ENCODE measurements at regions not wholly inside any gene's neighbourhood (a gene's known extent, or its start where the extent isn't known, plus 50 kb on each side); places are given as distances from the start of the nearest gene placed in this dataset.

DNA sequence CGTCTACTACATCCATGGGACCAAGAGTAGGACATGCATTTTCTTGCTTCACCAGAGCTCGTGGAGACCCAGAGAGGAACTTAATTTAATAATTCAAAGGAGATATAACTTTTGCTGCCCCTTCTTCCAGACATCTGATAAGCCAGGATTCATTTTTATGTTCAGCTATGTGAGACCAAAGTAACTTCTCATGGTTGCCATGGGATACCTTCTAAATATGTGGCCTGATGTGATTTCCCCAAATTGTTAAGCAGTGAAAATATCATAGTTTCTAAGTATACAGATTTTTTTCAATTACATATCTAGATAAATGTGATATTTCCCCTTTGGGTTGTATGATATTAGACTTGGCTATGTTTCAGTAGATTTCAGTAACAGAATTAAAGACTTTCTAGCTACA, 185.5 kb upstream of the FN1 start:
- RAD21 ChIA-PET (ENCODE audit: unreplicated experiment) = no interaction called here
- intact Hi-C loops (cut with micrococcal nuclease; ENCODE audit: unreplicated experiment) (no loop called here), in situ Hi-C loops (cut with MboI) (no loop called here)
- H3K4me2 ChIP-seq (ENCODE audit: control insufficient read depth, insufficient read depth) = no peak overlapping the region
- no TSS peak for BruUV-seq (replicated peaks)
- no peaks in the 10 kb centered on the region for H3K36me3 ChIP-seq (ENCODE audit: control insufficient read depth in 2 of 2, insufficient read depth in 2 of 2, low read length in 1 of 2)
- H3K4me3 ChIP-seq = no peak overlapping the region
- H3K9me3 ChIP-seq (replicated peaks; ENCODE audit: control insufficient read depth, insufficient read depth, low read length) = no peaks in the 10 kb centered on the region
- 8% methylated on average over 2 of the region's 2 CpGs for WGBS (ENCODE audit: insufficient coverage, insufficient replicate concordance, low lambda C conversion rate, missing lambda C conversion rate)
- H3K9ac ChIP-seq (ENCODE audit: control insufficient read depth, insufficient read depth, low read length) = no peak overlapping the region
- DNase-seq (ENCODE audit: low read depth, low spot score) (no peak), ATAC-seq (no peak), FAIRE-seq (no peak)
- H3K27ac ChIP-seq (ENCODE audit: control insufficient read depth, insufficient read depth) = no peak overlapping the region
- no peaks in the 10 kb centered on the region for H3K79me2 ChIP-seq (ENCODE audit: control insufficient read depth, insufficient read depth, low read length)
- SMC1A ChIA-PET (ENCODE audit: uncharacterized antibody, unreplicated experiment) = interaction anchor here (0.6 to 2.8 kb wide), 4 partner anchors 48 to 144 kb away, joined by 3 to 16 read pairs (median 4); no protein-coding TSS in a partner anchor
- no peak for TF ChIP-seq NFYA (IDR thresholded peaks at IDR 0.05; ENCODE audit: borderline replicate concordance, low read depth, low read length)
- no peak for TF ChIP-seq TCF7 (IDR thresholded peaks at IDR 0.05; ENCODE audit: borderline replicate concordance)
- TF ChIP-seq HDGF (IDR thresholded peaks at IDR 0.05) = no peak
- TF ChIP-seq SMC3 (IDR thresholded peaks at IDR 0.05; ENCODE audit: borderline replicate concordance, low read length) = no peak
- no peak for TF ChIP-seq TBL1XR1 (IDR thresholded peaks at IDR 0.05; ENCODE audit: low read depth, low read length)
- TF ChIP-seq JUND (IDR thresholded peaks at IDR 0.05; ENCODE audit: low read depth, low read length) = no peak
- no peak for TF ChIP-seq NBN (IDR thresholded peaks at IDR 0.05)
- no peak for TF ChIP-seq MYC (IDR thresholded peaks at IDR 0.05; ENCODE audit: insufficient read depth, insufficient read length, insufficient replicate concordance, low read length, severe bottlenecking)
- POLR2A ChIA-PET = interaction anchor here (0.6 kb wide), 1 partner anchor 166 kb away, joined by 5 read pairs; no protein-coding TSS in a partner anchor
- no peaks in the 10 kb centered on the region for H4K20me1 ChIP-seq (ENCODE audit: control insufficient read depth, insufficient read depth)
- H3K27me3 ChIP-seq (replicated peaks in 1 of 2; ENCODE audit: control insufficient read depth in 2 of 2, insufficient read depth in 2 of 2, low read length in 1 of 2) = no peaks in the 10 kb centered on the region
- CTCF ChIA-PET = interaction anchor here (0.6 to 0.7 kb wide), 2 partner anchors 95 to 1952 kb away, joined by 3 to 4 read pairs; no protein-coding TSS in a partner anchor
- H3K4me1 ChIP-seq (ENCODE audit: control insufficient read depth, insufficient read depth, low read length) = no peaks in the 10 kb centered on the region
- H2AFZ ChIP-seq (ENCODE audit: control insufficient read depth, low read depth, low read length) = no peak overlapping the region

DNA sequence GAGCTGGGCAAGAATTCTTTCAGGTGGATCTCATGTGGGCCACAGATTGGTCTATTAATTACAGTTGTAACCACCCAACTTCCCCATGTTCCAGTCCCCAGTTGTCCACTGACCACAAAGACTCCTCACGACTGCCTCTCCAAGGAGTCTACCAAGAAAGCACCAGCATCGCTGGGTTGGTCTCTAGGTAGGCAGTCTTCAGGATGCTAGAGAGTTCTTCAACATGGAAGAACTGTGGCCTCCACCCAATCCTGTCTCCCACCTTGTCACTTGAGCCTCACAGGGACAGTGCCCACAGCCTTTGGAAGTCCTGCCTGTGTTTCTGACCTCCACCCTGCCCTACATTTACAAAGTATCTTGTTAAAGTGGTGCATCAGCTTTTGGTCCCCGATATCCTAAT, 184.7 kb upstream of the FN1 start:
- CTCF ChIA-PET = interaction anchor here (0.6 to 1.3 kb wide), 3 partner anchors 32 to 68 kb away, joined by 4 read pairs; no protein-coding TSS in a partner anchor
- POLR2A ChIA-PET = no interaction called here
- FAIRE-seq = no peak
- Histone ChIP-seq H3K36me3 (ENCODE audit: control insufficient read depth in 2 of 2, insufficient read depth in 2 of 2, low read length in 1 of 2) (no peaks in the 10 kb centered on the region), H3K9me3 (replicated peaks; ENCODE audit: control insufficient read depth, insufficient read depth, low read length) (no peaks in the 10 kb centered on the region), H3K4me2 (ENCODE audit: control insufficient read depth, insufficient read depth) (no peak overlapping the region), H3K27ac (ENCODE audit: control insufficient read depth, insufficient read depth) (no peak overlapping the region), H3K4me1 (ENCODE audit: control insufficient read depth, insufficient read depth, low read length) (no peaks in the 10 kb centered on the region), H3K79me2 (ENCODE audit: control insufficient read depth, insufficient read depth, low read length) (no peaks in the 10 kb centered on the region), H3K4me3 (no peak overlapping the region), H3K9ac (ENCODE audit: control insufficient read depth, insufficient read depth, low read length) (no peak overlapping the region), H3K27me3 (replicated peaks in 1 of 2; ENCODE audit: control insufficient read depth in 2 of 2, insufficient read depth in 2 of 2, low read length in 1 of 2) (no peaks in the 10 kb centered on the region), H4K20me1 (ENCODE audit: control insufficient read depth, insufficient read depth) (no peaks in the 10 kb centered on the region), H2AFZ (ENCODE audit: control insufficient read depth, low read depth, low read length) (no peak overlapping the region)
- RAD21 ChIA-PET (ENCODE audit: unreplicated experiment) = interaction anchor here (0.8 kb wide), 1 partner anchor 44 kb away, joined by 3 read pairs; no protein-coding TSS in a partner anchor
- intact Hi-C loops (cut with micrococcal nuclease; ENCODE audit: unreplicated experiment) (no loop called here), in situ Hi-C loops (cut with MboI) (no loop called here)
- 42% methylated on average over 3 of the region's 3 CpGs for WGBS (ENCODE audit: insufficient coverage, insufficient replicate concordance, low lambda C conversion rate, missing lambda C conversion rate)
- BruUV-seq (replicated peaks) = no TSS peak
- SMC1A ChIA-PET (ENCODE audit: uncharacterized antibody, unreplicated experiment) = interaction anchor here (1.0 to 3.1 kb wide), 9 partner anchors 11 to 220 kb away, joined by 3 to 23 read pairs (median 5); no protein-coding TSS in a partner anchor
- ATAC-seq = no peak
- DNase-seq (ENCODE audit: low read depth, low spot score) = no peak
- TF ChIP-seq NFYA (IDR thresholded peaks at IDR 0.05; ENCODE audit: borderline replicate concordance, low read depth, low read length) (no peak), TCF7 (IDR thresholded peaks at IDR 0.05; ENCODE audit: borderline replicate concordance) (no peak), ZNF217 (IDR thresholded peaks at IDR 0.05) (no peak), TAF1 (IDR thresholded peaks at IDR 0.05; ENCODE audit: borderline replicate concordance, low read depth, low read length) (no peak), FOXM1 (IDR thresholded peaks at IDR 0.05; ENCODE audit: low read depth, low read length) (no peak), NFIC (IDR thresholded peaks at IDR 0.05; ENCODE audit: low read depth, low read length) (no peak), HDGF (IDR thresholded peaks at IDR 0.05) (no peak), SMARCA5 (IDR thresholded peaks at IDR 0.05) (no peak), RAD21 (IDR thresholded peaks at IDR 0.05; ENCODE audit: insufficient read depth, low read depth, low read length) (no peak), BACH1 (IDR thresholded peaks at IDR 0.05; ENCODE audit: borderline replicate concordance) (no peak), SPI1 (IDR thresholded peaks at IDR 0.05; ENCODE audit: borderline replicate concordance, insufficient read depth, low read depth, low read length) (no peak)
- TF ChIP-seq, protein P1, sequence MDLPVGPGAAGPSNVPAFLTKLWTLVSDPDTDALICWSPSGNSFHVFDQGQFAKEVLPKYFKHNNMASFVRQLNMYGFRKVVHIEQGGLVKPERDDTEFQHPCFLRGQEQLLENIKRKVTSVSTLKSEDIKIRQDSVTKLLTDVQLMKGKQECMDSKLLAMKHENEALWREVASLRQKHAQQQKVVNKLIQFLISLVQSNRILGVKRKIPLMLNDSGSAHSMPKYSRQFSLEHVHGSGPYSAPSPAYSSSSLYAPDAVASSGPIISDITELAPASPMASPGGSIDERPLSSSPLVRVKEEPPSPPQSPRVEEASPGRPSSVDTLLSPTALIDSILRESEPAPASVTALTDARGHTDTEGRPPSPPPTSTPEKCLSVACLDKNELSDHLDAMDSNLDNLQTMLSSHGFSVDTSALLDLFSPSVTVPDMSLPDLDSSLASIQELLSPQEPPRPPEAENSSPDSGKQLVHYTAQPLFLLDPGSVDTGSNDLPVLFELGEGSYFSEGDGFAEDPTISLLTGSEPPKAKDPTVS (IDR thresholded peaks at IDR 0.05; ENCODE audit: low read depth, low read length) = no peak
